HFF-Myc (cell line): ENCODE measurements at regions not wholly inside any gene's neighbourhood (a gene's known extent, or its start where the extent isn't known, plus 50 kb on each side); places are given as distances from the start of the nearest gene placed in this dataset.

ENCODE experiments used
- DNase-seq: peaks from one replicate; pipeline ENCODE4 v3.0.0-alpha.2; 2011; ENCODE audit warnings: low read depth; ENCODE audit errors: extremely low read depth
- H3K4me3 ChIP-seq: replicated peaks from 2 replicates; pipeline ENCODE4 v1.5.1; 2011; ENCODE audit warnings: low read depth, mild to moderate bottlenecking, control low read depth, low read length
- TF ChIP-seq, protein P1 (sequence below): IDR thresholded peaks from 2 replicates; pipeline ENCODE4 v1.5.1; 2012; ENCODE audit warnings: mild to moderate bottlenecking, low read depth, low read length, control low read depth; ENCODE audit errors: missing control alignments

DNA sequence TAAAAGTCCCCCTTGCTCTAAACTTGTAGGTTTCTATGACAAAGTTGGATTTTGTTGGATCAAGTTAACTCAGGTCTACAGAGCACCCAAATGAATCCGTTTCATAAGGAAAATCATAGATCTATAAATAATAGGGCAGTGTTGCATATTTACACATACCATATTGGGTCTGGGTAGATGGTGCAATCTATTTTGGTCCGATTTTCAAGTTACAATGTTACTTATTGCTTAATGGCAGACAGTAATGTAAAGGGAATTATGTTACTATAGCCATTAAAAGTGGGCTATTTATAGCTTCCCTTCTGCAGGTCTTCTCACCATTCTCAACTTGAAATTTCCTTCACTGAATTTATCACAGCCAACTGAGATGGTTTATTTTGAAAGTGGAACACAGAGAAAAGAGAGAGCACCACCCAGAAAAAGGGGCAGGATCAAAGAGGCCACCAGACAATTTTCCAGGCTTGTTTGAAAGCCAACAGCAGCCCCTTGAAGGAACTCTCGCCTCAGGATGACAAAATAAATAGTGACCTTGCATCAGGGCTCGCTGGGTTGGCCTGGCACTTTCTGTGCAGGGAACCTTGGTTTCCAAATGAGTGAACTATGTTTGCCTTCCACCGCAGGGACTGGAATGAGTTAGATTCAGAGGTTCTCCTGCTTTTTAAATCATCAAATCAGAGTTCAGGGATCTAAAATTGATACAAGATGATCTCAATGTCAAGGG is 260.2 kb upstream of the HES1 start:
- TF ChIP-seq, protein P1, sequence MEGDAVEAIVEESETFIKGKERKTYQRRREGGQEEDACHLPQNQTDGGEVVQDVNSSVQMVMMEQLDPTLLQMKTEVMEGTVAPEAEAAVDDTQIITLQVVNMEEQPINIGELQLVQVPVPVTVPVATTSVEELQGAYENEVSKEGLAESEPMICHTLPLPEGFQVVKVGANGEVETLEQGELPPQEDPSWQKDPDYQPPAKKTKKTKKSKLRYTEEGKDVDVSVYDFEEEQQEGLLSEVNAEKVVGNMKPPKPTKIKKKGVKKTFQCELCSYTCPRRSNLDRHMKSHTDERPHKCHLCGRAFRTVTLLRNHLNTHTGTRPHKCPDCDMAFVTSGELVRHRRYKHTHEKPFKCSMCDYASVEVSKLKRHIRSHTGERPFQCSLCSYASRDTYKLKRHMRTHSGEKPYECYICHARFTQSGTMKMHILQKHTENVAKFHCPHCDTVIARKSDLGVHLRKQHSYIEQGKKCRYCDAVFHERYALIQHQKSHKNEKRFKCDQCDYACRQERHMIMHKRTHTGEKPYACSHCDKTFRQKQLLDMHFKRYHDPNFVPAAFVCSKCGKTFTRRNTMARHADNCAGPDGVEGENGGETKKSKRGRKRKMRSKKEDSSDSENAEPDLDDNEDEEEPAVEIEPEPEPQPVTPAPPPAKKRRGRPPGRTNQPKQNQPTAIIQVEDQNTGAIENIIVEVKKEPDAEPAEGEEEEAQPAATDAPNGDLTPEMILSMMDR: no peak
- no peak for DNase-seq
- no peak overlapping the region for H3K4me3 ChIP-seq

DNA sequence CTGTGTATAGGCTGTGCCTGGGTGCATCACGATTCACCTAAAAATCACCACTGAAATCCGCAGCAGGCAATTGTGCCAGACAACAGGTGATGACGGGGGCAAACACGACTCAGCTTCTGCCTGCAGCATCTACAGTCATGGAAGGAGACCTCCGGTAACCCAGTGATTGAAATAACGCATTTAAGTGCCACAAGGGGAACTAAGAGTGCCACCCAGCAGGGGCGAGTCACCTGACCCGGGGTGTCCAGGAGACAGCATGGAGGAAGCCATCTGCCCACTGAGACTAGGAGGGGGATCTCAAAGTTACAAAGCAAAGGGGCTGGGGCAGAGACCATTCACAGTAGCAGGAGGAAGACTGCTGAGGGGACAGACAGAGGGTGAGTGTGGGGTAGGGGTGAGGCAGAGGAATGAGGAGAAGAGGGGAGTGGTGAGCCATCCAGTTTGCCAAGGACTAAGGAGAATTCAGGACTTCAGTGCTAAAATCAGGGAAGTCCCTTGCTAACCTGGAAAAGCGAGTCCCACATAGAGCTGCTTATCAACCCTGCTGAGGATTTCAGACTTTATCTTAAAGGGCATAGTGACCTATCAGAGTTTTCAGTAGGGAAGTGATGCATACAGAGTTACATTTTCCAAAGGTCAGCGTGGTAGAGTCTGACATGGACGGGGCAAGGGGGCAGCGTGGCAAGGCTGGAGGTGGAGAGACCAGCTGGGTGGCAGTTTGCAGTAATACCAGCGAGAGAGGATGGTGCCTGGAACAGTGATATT is 256.7 kb upstream of the HES1 start:
- no peak overlapping the region for H3K4me3 ChIP-seq
- TF ChIP-seq, protein P1: no peak
- no peak for DNase-seq

DNA sequence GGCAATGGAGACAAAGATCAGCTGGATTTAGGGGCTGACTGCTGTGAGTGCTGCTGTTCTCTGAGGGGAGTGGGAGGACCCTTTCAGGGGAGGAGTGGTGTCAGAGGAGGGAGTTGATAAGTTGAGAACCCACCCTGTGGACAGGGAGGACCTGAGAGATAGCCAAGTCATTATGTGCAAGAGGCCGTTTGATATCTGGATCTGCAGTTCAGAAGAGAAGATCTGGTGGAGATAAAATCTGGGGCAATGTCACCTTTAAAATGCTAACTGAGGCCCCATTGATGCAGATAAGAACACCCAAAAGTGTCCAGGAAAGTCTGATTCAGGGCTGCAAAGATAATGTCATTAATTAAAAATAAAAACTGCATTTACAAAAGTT is 256.1 kb upstream of the HES1 start:
- H3K4me3 ChIP-seq: no peak overlapping the region
- DNase-seq: no peak
- TF ChIP-seq, protein P1: no peak

DNA sequence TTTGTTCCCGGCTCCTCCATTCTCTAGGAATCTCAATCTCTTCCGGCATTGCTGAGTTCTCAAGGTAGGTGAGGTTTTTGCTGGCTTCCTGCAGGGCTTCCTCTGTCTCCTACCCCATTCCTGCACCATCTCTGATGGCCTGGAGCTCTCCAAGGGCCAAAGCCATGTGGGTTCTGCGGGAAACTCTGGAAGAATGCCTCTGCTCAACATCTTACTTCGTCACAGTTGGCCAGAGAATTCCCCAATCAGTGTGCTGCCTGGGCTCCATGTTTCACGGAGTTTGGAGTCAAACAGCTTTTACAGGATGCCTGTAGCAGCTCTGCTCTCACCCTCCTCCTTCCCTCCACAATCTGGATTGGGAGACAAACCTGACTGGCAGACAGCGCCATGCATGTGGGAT is 253.9 kb upstream of the HES1 start:
- TF ChIP-seq, protein P1: no peak
- no peak overlapping the region for H3K4me3 ChIP-seq
- DNase-seq: no peak

DNA sequence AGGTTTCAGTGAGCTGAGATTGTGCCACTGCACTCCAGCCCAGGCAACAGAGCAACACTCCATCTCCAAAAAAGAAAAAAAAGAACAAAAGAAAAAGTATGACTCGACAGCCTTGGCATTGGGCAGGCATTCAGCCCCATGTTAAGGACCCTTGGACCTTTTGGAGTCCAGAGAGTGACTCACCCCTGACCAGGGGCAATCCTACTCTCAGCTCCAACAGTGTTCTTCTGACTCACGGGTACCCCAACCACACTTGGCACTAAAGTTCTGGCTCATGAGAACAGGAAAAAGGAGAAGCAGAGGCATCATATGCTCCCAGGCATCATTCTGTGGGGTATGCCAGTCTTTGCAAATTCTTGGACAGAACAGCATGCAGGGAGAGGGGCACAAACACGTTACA is 252.4 kb upstream of the HES1 start:
- no peak overlapping the region for H3K4me3 ChIP-seq
- DNase-seq: no peak
- TF ChIP-seq, protein P1: no peak

DNA sequence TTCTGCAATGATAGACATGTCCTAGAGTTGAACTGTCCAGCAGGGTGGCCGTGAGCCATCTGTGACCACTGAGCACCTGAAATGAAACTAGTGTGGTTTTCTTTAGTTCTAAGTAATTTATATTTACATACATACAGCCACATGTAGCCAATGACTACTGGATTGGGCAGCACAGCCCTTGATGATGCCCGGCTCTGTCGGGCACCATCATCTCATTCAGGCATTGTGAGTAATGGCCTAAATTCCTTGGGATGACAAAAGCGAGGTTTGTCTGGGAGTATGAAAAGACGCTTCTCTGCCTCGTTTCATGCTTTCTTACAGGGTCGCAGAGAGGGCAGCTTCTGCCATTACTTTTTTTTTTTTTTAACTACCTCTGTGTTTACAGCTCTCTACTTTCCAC is 251.9 kb upstream of the HES1 start:
- no peak overlapping the region for H3K4me3 ChIP-seq
- DNase-seq: no peak
- TF ChIP-seq, protein P1: no peak
